HepG2 (cell line): ENCODE measurements at regions not wholly inside any gene's neighbourhood (a gene's known extent, or its start where the extent isn't known, plus 50 kb on each side); places are given as distances from the start of the nearest gene placed in this dataset.
"Not testable (repeated sequence)": the region's sequence is repeated elsewhere in the genome, so short reads cannot be mapped to it uniquely, and the experiment has no call there.

Experiments
- ATAC-seq: fragments of 200-7000 bp; cut with Tn5 transposase; 3 replicates; pipeline ENCODE4 v1.9.1; 2020; ENCODE audit warnings: mild to moderate bottlenecking, moderate library complexity
- BruUV-seq: library from RNA; stranded (reverse); fragments of 400-500 nt; replicated peaks from 2 replicates; lab custom pipeline; 2021; lab: Mats Ljungman, UMichigan
- CTCF ChIA-PET: fragments of 300-600 bp; formaldehyde crosslinking; extraction: SDS; loops from one replicate; lab custom pipeline; 2021; ENCODE audit warnings: low total read pairs, inconsistent platforms, low intra/inter-chr PET ratio; lab: Yijun Ruan, JAX
- POLR2A ChIA-PET: fragments of 350-600 bp; sonication (Branson Sonifier 250); formaldehyde crosslinking; loops from one replicate; lab custom pipeline; 2020; ENCODE audit warnings: antibody characterized with exemption, inconsistent platforms; lab: Yijun Ruan, JAX
- DNase-seq: peaks from one replicate; pipeline ENCODE4 v3.0.0-alpha.2; 2015; ENCODE audit warnings: low spot score
- FAIRE-seq: peaks from 3 replicates; lab custom pipeline; 2011; peaks lifted over from hg19 to GRCh38; lab: Jason Lieb, UNC
- H2AFZ ChIP-seq: one replicate; pipeline ENCODE4 v1.6.1; 2011; ENCODE audit warnings: low read length, inconsistent platforms
- H3K27ac ChIP-seq: fragments of 300-600 bp; 3 replicates; pipeline ENCODE4 v1.8.0; 2011; ENCODE audit warnings: mixed run types, mild to moderate bottlenecking, mixed read lengths, low read length, inconsistent platforms; ENCODE audit not compliant: insufficient read depth; ENCODE audit errors: extremely low read length
- H3K27me3 ChIP-seq, 2 experiments: fragments of 200-600 bp in 1 of 2; 2 replicates in 1 of 2; 3 replicates in 1 of 2; pipeline versions ENCODE4 v1.6.0 to v1.8.0; 2011; ENCODE audit warnings: low read length in 2 of 2, mild to moderate bottlenecking in 2 of 2, moderate library complexity in 2 of 2, inconsistent platforms in 1 of 2; ENCODE audit not compliant: insufficient read depth in 2 of 2, control insufficient read depth in 1 of 2
- H3K36me3 ChIP-seq, 2 experiments: fragments of 200-600 bp in 1 of 2; replicated peaks in 1 of 2; 2 replicates in 1 of 2; 3 replicates in 1 of 2; pipeline versions ENCODE4 v1.5.1 to v1.8.0; 2011; ENCODE audit warnings: low read length in 2 of 2, inconsistent platforms in 1 of 2; ENCODE audit not compliant: insufficient read depth in 2 of 2, control insufficient read depth in 1 of 2
- H3K4me1 ChIP-seq: 2 replicates; pipeline ENCODE4 v1.5.1; 2012; ENCODE audit warnings: low read length, inconsistent platforms; ENCODE audit not compliant: insufficient read depth
- H3K4me2 ChIP-seq: 2 replicates; pipeline ENCODE4 v1.6.0; 2011; ENCODE audit warnings: low read depth, low read length, inconsistent platforms
- H3K4me3 ChIP-seq, 3 experiments: fragments of 200-600 bp in 1 of 3; sonication (generic), shearing (Covaris generic) in 1 of 3; replicated peaks in 1 of 3; 2 replicates each; pipeline ENCODE4 v1.5.1; 2011 to 2016; ENCODE audit warnings: low read length in 3 of 3, inconsistent platforms in 2 of 3, low read depth in 2 of 3, mild to moderate bottlenecking in 2 of 3, control low read depth in 1 of 3, mixed read lengths in 1 of 3; ENCODE audit not compliant: insufficient read depth in 1 of 3
- H3K79me2 ChIP-seq: one replicate; pipeline ENCODE4 v1.6.1; 2011; ENCODE audit warnings: low read length, inconsistent platforms; ENCODE audit not compliant: insufficient read depth
- H3K9ac ChIP-seq: 2 replicates; pipeline ENCODE4 v1.6.0; 2011; ENCODE audit warnings: mild to moderate bottlenecking, low read depth, low read length, inconsistent platforms; ENCODE audit not compliant: insufficient read depth
- H3K9me3 ChIP-seq: 2 replicates; pipeline ENCODE4 v1.5.1; 2012; ENCODE audit warnings: mild to moderate bottlenecking, low read length
- H4K20me1 ChIP-seq: 2 replicates; pipeline ENCODE4 v1.6.0; 2011; ENCODE audit warnings: inconsistent platforms, mild to moderate bottlenecking, low read length, moderate library complexity; ENCODE audit not compliant: insufficient read depth
- BCL3 ChIP-seq: sonication (generic); formaldehyde crosslinking; IDR thresholded peaks from 2 replicates; pipeline ENCODE4 v1.5.1; 2020; ENCODE audit warnings: mild to moderate bottlenecking, missing genetic modification reagents, moderate library complexity
- CBX5 ChIP-seq: sonication (generic); formaldehyde crosslinking; IDR thresholded peaks from 2 replicates; pipeline ENCODE4 v1.4.0; 2020; ENCODE audit warnings: missing genetic modification reagents, borderline replicate concordance
- ELF4 ChIP-seq: sonication (generic); formaldehyde crosslinking; IDR thresholded peaks from 2 replicates; pipeline ENCODE4 v1.5.0; 2020; ENCODE audit warnings: missing genetic modification reagents, mild to moderate bottlenecking, moderate library complexity, borderline replicate concordance
- HBP1 ChIP-seq: IDR thresholded peaks from 2 replicates; pipeline ENCODE4 v1.6.1; 2016; ENCODE audit warnings: low read depth, control low read depth
- MAX ChIP-seq: IDR thresholded peaks from 2 replicates; pipeline ENCODE4 v1.6.1; 2012; ENCODE audit warnings: inconsistent platforms
- NCOA1 ChIP-seq: sonication (generic); formaldehyde crosslinking; IDR thresholded peaks from 2 replicates; pipeline ENCODE4 v1.9.0; 2021; ENCODE audit warnings: missing genetic modification reagents
- RARA ChIP-seq: IDR thresholded peaks from 2 replicates; pipeline ENCODE4 v1.6.1; 2016; ENCODE audit warnings: missing genetic modification reagents, missing compliant biosample characterization
- SP2 ChIP-seq: sonication (generic); formaldehyde crosslinking; IDR thresholded peaks from 2 replicates; pipeline ENCODE4 v1.5.1; 2020; ENCODE audit warnings: mild to moderate bottlenecking, missing genetic modification reagents
- TOPORS ChIP-seq: sonication (generic); formaldehyde crosslinking; IDR thresholded peaks from 2 replicates; pipeline ENCODE4 v1.8.0; 2023; ENCODE audit warnings: mild to moderate bottlenecking, missing genetic modification reagents
- ZNF550 ChIP-seq: sonication (generic); formaldehyde crosslinking; IDR thresholded peaks from 2 replicates; pipeline ENCODE4 v1.4.0; 2020; ENCODE audit warnings: mild to moderate bottlenecking, missing genetic modification reagents, borderline replicate concordance
- ZNF614 ChIP-seq: IDR thresholded peaks from 2 replicates; pipeline ENCODE4 v1.6.1; 2018; ENCODE audit warnings: missing biosample characterization, missing genetic modification reagents, inconsistent platforms, borderline replicate concordance
- ZNF691 ChIP-seq: sonication (generic); formaldehyde crosslinking; IDR thresholded peaks from 2 replicates; pipeline ENCODE4 v1.4.0; 2020; ENCODE audit warnings: missing genetic modification reagents, low read depth, mild to moderate bottlenecking, borderline replicate concordance
- WGBS: methylation state at CpG from one replicate; pipeline ENCODE4 v1.1.6; 2017; ENCODE audit warnings: low lambda C conversion rate; 5-methylcytosine and 5-hydroxymethylcytosine counted together
- in situ Hi-C: cut with HindIII; loops from 2 replicates; pipeline ENCODE4 v1.10.0; 2017; ENCODE audit warnings: low pct_unique_long_range_greater_than_20kb; ENCODE audit not compliant: extremely low pct_ligation_motif_present
- intact Hi-C: fragments of 100-400 bp; cut with micrococcal nuclease; formaldehyde crosslinking; loops from one replicate; pipeline ENCODE4 v1.10.0; 2022; ENCODE audit not compliant: unreplicated experiment

- ATAC-seq: no peak
- H3K9ac ChIP-seq: no peak overlapping the region
- POLR2A ChIA-PET: no interaction called here
- no peak overlapping the region for H3K4me3 ChIP-seq
- H3K4me2 ChIP-seq: no peak overlapping the region
- no peaks in the 10 kb centered on the region for H3K9me3 ChIP-seq
- no peaks in the 10 kb centered on the region for H3K27me3 ChIP-seq
- no peak overlapping the region for H3K27ac ChIP-seq
- in situ Hi-C loops (no loop called here), intact Hi-C loops (no loop called here)
- CTCF ChIA-PET: no interaction called here
- no peak for FAIRE-seq
- no peak for DNase-seq
- no TSS peak for BruUV-seq
- H3K4me1 ChIP-seq: no peaks in the 10 kb centered on the region
- H4K20me1 ChIP-seq: no peaks in the 10 kb centered on the region
- no peak overlapping the region for H2AFZ ChIP-seq
- H3K36me3 ChIP-seq: no peaks in the 10 kb centered on the region
- no peaks in the 10 kb centered on the region for H3K79me2 ChIP-seq
- TF ChIP-seq BCL3 (CRISPR knock-in tag): no peak
- no peak for TF ChIP-seq HBP1
- TF ChIP-seq SP2 (CRISPR knock-in tag): no peak
- TF ChIP-seq TOPORS (CRISPR knock-in tag): no peak
- no peak for TF ChIP-seq ZNF614
- no peak for TF ChIP-seq ZNF691 (CRISPR knock-in tag)
- no peak for TF ChIP-seq NCOA1 (CRISPR knock-in tag)
- TF ChIP-seq MAX: no peak
- no peak for TF ChIP-seq ELF4 (CRISPR knock-in tag)
- TF ChIP-seq CBX5: no peak
- TF ChIP-seq ZNF550: no peak
- TF ChIP-seq RARA: no peak
Observed at GRCh38 chr2:142380372-142380771, 249.6 kb upstream of the LRP1B start.

- 12% methylated on average over 7 of the region's 7 CpGs for WGBS
- FAIRE-seq, BruUV-seq, H3K79me2 ChIP-seq, H3K4me1 ChIP-seq, ATAC-seq, intact Hi-C loops, H3K4me2 ChIP-seq, CTCF ChIA-PET, H3K27me3 ChIP-seq, H3K36me3 ChIP-seq, H3K4me3 ChIP-seq, H2AFZ ChIP-seq, in situ Hi-C loops, H3K27ac ChIP-seq, H4K20me1 ChIP-seq, DNase-seq, POLR2A ChIA-PET, H3K9ac ChIP-seq, H3K9me3 ChIP-seq: not testable (repeated sequence)
Observed at GRCh38 chr2:142362069-142362468, 231.3 kb upstream of the LRP1B start.
